ENCODE measurements at regions not wholly inside any gene's neighbourhood (a gene's known extent, or its start where the extent isn't known, plus 50 kb on each side); places are given as distances from the start of the nearest gene placed in this dataset.

GRCh38 chr14:31943861-31944255, 133.2 kb upstream of the ARHGAP5 start:
- Histone ChIP-seq H3K4me1 (peaks cover 28% of the 10 kb centered on the region), H3K27me3 (ENCODE audit: low read depth) (no peaks in the 10 kb centered on the region), H3K4me3 (no peak overlapping the region), H3K36me3 (no peaks in the 10 kb centered on the region), H3K27ac (replicated peaks) (no peak overlapping the region), H3K9me3 (replicated peaks) (no peaks in the 10 kb centered on the region)
- TF ChIP-seq CTCF (IDR thresholded peaks at IDR 0.05; ENCODE audit: borderline replicate concordance) = no peak
- DNase-seq = no peak
- intact Hi-C loops (cut with micrococcal nuclease) = no loop called here

- Histone ChIP-seq H3K36me3 (no peaks in the 10 kb centered on the region), H3K4me1 (peaks cover 28% of the 10 kb centered on the region), H3K27ac (replicated peaks) (no peak overlapping the region), H3K9me3 (replicated peaks) (no peaks in the 10 kb centered on the region), H3K4me3 (no peak overlapping the region), H3K27me3 (ENCODE audit: low read depth) (no peaks in the 10 kb centered on the region)
- no peak for DNase-seq
- intact Hi-C loops (cut with micrococcal nuclease) = no loop called here
- no peak for TF ChIP-seq CTCF (IDR thresholded peaks at IDR 0.05; ENCODE audit: borderline replicate concordance)
Measured at GRCh38 chr14:31944256-31945073, 132.6 kb upstream of the ARHGAP5 start.

- Histone ChIP-seq H3K4me1 (peaks cover 31% of the 10 kb centered on the region), H3K9me3 (replicated peaks) (no peaks in the 10 kb centered on the region), H3K4me3 (no peak overlapping the region), H3K27ac (replicated peaks) (no peak overlapping the region), H3K36me3 (no peaks in the 10 kb centered on the region), H3K27me3 (ENCODE audit: low read depth) (no peaks in the 10 kb centered on the region)
- intact Hi-C loops (cut with micrococcal nuclease) = no loop called here
- TF ChIP-seq CTCF (IDR thresholded peaks at IDR 0.05; ENCODE audit: borderline replicate concordance) = no peak
- DNase-seq = no peak
Measured at GRCh38 chr14:31945074-31945613, 132.0 kb upstream of the ARHGAP5 start.

- H3K9me3 ChIP-seq (replicated peaks) = no peaks in the 10 kb centered on the region
- no peak for DNase-seq
- no peaks in the 10 kb centered on the region for H3K36me3 ChIP-seq
- intact Hi-C loops (cut with micrococcal nuclease) = no loop called here
- H3K4me3 ChIP-seq = no peak overlapping the region
- H3K27ac ChIP-seq (replicated peaks) = no peak overlapping the region
- TF ChIP-seq CTCF (IDR thresholded peaks at IDR 0.05; ENCODE audit: borderline replicate concordance) = no peak
- peaks cover 37% of the 10 kb centered on the region for H3K4me1 ChIP-seq
- no peaks in the 10 kb centered on the region for H3K27me3 ChIP-seq (ENCODE audit: low read depth)
Measured at GRCh38 chr14:31945701-31946100, 131.4 kb upstream of the ARHGAP5 start.

GRCh38 chr14:31947076-31947475, 130.0 kb upstream of the ARHGAP5 start:
- intact Hi-C loops (cut with micrococcal nuclease) = no loop called here
- no peaks in the 10 kb centered on the region for H3K9me3 ChIP-seq (replicated peaks)

More at GRCh38 chr14:31947076-31947475, 130.0 kb upstream of the ARHGAP5 start:
- Histone ChIP-seq H3K27me3 (ENCODE audit: low read depth) (no peaks in the 10 kb centered on the region), H3K4me3 (no peak overlapping the region), H3K36me3 (no peaks in the 10 kb centered on the region), H3K27ac (replicated peaks) (no peak overlapping the region), H3K4me1 (peaks cover 51% of the 10 kb centered on the region)
- no peak for TF ChIP-seq CTCF (IDR thresholded peaks at IDR 0.05; ENCODE audit: borderline replicate concordance)
- no peak for DNase-seq

Data from left ventricle myocardium inferior (tissue), 1 donor.